Panc1 (cell line): ENCODE measurements at regions not wholly inside any gene's neighbourhood (a gene's known extent, or its start where the extent isn't known, plus 50 kb on each side); places are given as distances from the start of the nearest gene placed in this dataset.

Experiments
- ATAC-seq: fragments of 200-7000 bp; cut with Tn5 transposase; 2 replicates; pipeline ENCODE4 v1.9.1; 2020; ENCODE audit warnings: mild to moderate bottlenecking, moderate library complexity
- BruUV-seq: library from RNA; stranded (reverse); fragments of 400-500 nt; replicated peaks from 2 replicates; lab custom pipeline; 2021; lab: Mats Ljungman, UMichigan
- CTCF ChIA-PET: fragments of 300-600 bp; sonication (Branson Sonifier 250); formaldehyde crosslinking; loops from one replicate; lab custom pipeline; 2022; ENCODE audit warnings: antibody characterized with exemption; lab: Charles Lee
- POLR2A ChIA-PET: fragments of 300-600 bp; sonication (Branson Sonifier 250); formaldehyde crosslinking; loops from one replicate; lab custom pipeline; 2022; ENCODE audit warnings: antibody characterized with exemption; lab: Charles Lee
- DNase-seq: peaks from one replicate; pipeline ENCODE4 v3.0.0-alpha.2; 2010; ENCODE audit warnings: low read depth, low spot score
- H3K27ac ChIP-seq: 2 replicates; pipeline ENCODE4 v1.5.1; 2011; ENCODE audit warnings: mild to moderate bottlenecking, low read length, inconsistent platforms
- H3K27me3 ChIP-seq: fragments of 200-500 bp; sonication (Bioruptor generic); 2 replicates; pipeline ENCODE4 v1.6.0; 2014; ENCODE audit warnings: low read length, inconsistent platforms; ENCODE audit not compliant: control insufficient read depth, insufficient read depth
- H3K36me3 ChIP-seq: fragments of 200-500 bp; sonication (Bioruptor generic); 2 replicates; pipeline ENCODE4 v1.5.1; 2014; ENCODE audit warnings: inconsistent platforms, mild to moderate bottlenecking, low read length, moderate library complexity; ENCODE audit not compliant: control insufficient read depth, insufficient read depth
- H3K4me1 ChIP-seq: 2 replicates; pipeline ENCODE4 v1.5.1; 2011; ENCODE audit warnings: inconsistent platforms, mild to moderate bottlenecking, low read length, moderate library complexity; ENCODE audit not compliant: control insufficient read depth, insufficient read depth
- H3K4me3 ChIP-seq, 2 experiments: 2 replicates each; pipeline ENCODE4 v1.5.1; 2011 to 2012; ENCODE audit warnings: low read depth in 2 of 2, low read length in 2 of 2, mild to moderate bottlenecking in 2 of 2, inconsistent platforms in 1 of 2, moderate library complexity in 1 of 2
- H3K9me3 ChIP-seq: fragments of 200-500 bp; sonication (Bioruptor generic); 2 replicates; pipeline ENCODE4 v1.5.1; 2014; ENCODE audit warnings: low read depth, mild to moderate bottlenecking, inconsistent platforms, low read length, moderate library complexity; ENCODE audit not compliant: control insufficient read depth, insufficient read depth
- CTCF ChIP-seq: fragments of 450-650 bp; IDR thresholded peaks from 2 replicates; pipeline ENCODE4 v1.5.1; 2017; ENCODE audit warnings: mild to moderate bottlenecking
- POLR2AphosphoS5 ChIP-seq: IDR thresholded peaks from 2 replicates; pipeline ENCODE4 v1.6.1; 2012; ENCODE audit warnings: mild to moderate bottlenecking, low read depth, low read length, moderate library complexity
- SIN3A ChIP-seq: IDR thresholded peaks from 2 replicates; pipeline ENCODE4 v1.6.1; 2012; ENCODE audit warnings: low read depth, mild to moderate bottlenecking, low read length, moderate library complexity, borderline replicate concordance; ENCODE audit not compliant: insufficient read depth
- TCF7L2 ChIP-seq: IDR thresholded peaks from 2 replicates; pipeline ENCODE4 v1.6.1; 2011; ENCODE audit warnings: mild to moderate bottlenecking, low read depth, low read length, inconsistent platforms
- in situ Hi-C: cut with HindIII; loops from 2 replicates; pipeline ENCODE4 v1.10.0; 2016; ENCODE audit warnings: low sequenced_read_pairs, low pct_unique_long_range_greater_than_20kb
- intact Hi-C: fragments of 100-400 bp; cut with micrococcal nuclease; formaldehyde crosslinking; loops from one replicate; pipeline ENCODE4 v1.10.0; 2022; ENCODE audit not compliant: unreplicated experiment
- TF ChIP-seq, protein P1 (sequence below), 2 experiments: IDR thresholded peaks; 2 replicates each; pipeline ENCODE4 v1.6.1; 2011 to 2012; ENCODE audit warnings: low read depth in 2 of 2, control low read depth in 1 of 2, low read length in 1 of 2, mild to moderate bottlenecking in 1 of 2, moderate library complexity in 1 of 2; ENCODE audit not compliant: insufficient read depth in 1 of 2

- no peak for TF ChIP-seq CTCF
- TF ChIP-seq POLR2AphosphoS5: no peak
- no peak for TF ChIP-seq SIN3A
- no peak for TF ChIP-seq TCF7L2
- TF ChIP-seq, protein P1, sequence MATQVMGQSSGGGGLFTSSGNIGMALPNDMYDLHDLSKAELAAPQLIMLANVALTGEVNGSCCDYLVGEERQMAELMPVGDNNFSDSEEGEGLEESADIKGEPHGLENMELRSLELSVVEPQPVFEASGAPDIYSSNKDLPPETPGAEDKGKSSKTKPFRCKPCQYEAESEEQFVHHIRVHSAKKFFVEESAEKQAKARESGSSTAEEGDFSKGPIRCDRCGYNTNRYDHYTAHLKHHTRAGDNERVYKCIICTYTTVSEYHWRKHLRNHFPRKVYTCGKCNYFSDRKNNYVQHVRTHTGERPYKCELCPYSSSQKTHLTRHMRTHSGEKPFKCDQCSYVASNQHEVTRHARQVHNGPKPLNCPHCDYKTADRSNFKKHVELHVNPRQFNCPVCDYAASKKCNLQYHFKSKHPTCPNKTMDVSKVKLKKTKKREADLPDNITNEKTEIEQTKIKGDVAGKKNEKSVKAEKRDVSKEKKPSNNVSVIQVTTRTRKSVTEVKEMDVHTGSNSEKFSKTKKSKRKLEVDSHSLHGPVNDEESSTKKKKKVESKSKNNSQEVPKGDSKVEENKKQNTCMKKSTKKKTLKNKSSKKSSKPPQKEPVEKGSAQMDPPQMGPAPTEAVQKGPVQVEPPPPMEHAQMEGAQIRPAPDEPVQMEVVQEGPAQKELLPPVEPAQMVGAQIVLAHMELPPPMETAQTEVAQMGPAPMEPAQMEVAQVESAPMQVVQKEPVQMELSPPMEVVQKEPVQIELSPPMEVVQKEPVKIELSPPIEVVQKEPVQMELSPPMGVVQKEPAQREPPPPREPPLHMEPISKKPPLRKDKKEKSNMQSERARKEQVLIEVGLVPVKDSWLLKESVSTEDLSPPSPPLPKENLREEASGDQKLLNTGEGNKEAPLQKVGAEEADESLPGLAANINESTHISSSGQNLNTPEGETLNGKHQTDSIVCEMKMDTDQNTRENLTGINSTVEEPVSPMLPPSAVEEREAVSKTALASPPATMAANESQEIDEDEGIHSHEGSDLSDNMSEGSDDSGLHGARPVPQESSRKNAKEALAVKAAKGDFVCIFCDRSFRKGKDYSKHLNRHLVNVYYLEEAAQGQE (IDR thresholded peaks at IDR 0.05; ENCODE audit: insufficient read depth in 1 of 2, low read depth in 2 of 2, low read length in 1 of 2): no peak
- no TSS peak for BruUV-seq
- POLR2A ChIA-PET: no interaction called here
- in situ Hi-C loops: no loop called here
- Histone ChIP-seq H3K27me3 (no peaks in the 10 kb centered on the region), H3K4me3 (no peak overlapping the region), H3K36me3 (no peaks in the 10 kb centered on the region), H3K27ac (no peak overlapping the region), H3K4me1 (no peaks in the 10 kb centered on the region), H3K9me3 (no peaks in the 10 kb centered on the region)
- intact Hi-C loops: no loop called here
- CTCF ChIA-PET: no interaction called here
- ATAC-seq: no peak
- no peak for DNase-seq
Observed at GRCh38 chr3:11089931-11090330, 64.4 kb upstream of the HRH1 start.

- Histone ChIP-seq H3K36me3 (no peaks in the 10 kb centered on the region), H3K4me1 (no peaks in the 10 kb centered on the region; the same call in 1 of the 2 replicates), H3K9me3 (no peaks in the 10 kb centered on the region), H3K27ac (no peak overlapping the region), H3K27me3 (no peaks in the 10 kb centered on the region), H3K4me3 (no peak overlapping the region)
- POLR2A ChIA-PET: no interaction called here
- intact Hi-C loops: no loop called here
- CTCF ChIA-PET: no interaction called here
- in situ Hi-C loops: no loop called here
- TF ChIP-seq, protein P1 (IDR thresholded peaks at IDR 0.05; ENCODE audit: insufficient read depth in 1 of 2, low read depth in 2 of 2, low read length in 1 of 2): no peak
- TF ChIP-seq CTCF (no peak), TCF7L2 (no peak), SIN3A (no peak), POLR2AphosphoS5 (no peak)
- no peak for DNase-seq
- BruUV-seq: no TSS peak
- no peak for ATAC-seq
Observed at GRCh38 chr3:11090551-11090950, 63.7 kb upstream of the HRH1 start.
